GM12878 (cell line): ENCODE measurements at regions not wholly inside any gene's neighbourhood (a gene's known extent, or its start where the extent isn't known, plus 50 kb on each side); places are given as distances from the start of the nearest gene placed in this dataset.

Experiments used
- BMI1 ChIP-seq: fragments of 450-650 bp; IDR thresholded peaks from 2 replicates; pipeline ENCODE4 v1.6.1; 2016; ENCODE audit warnings: mild to moderate bottlenecking, moderate library complexity, borderline replicate concordance
- CHD2 ChIP-seq: IDR thresholded peaks from 2 replicates; pipeline ENCODE4 v1.6.1; 2011; ENCODE audit warnings: low read depth, low read length, improper control_type of control experiment, borderline replicate concordance
- E4F1 ChIP-seq: fragments of 450-650 bp; IDR thresholded peaks from 2 replicates; pipeline ENCODE4 v1.6.1; 2018; ENCODE audit warnings: borderline replicate concordance, mild to moderate bottlenecking; ENCODE audit not compliant: partially characterized antibody
- NFXL1 ChIP-seq: fragments of 450-650 bp; IDR thresholded peaks from 2 replicates; pipeline ENCODE4 v1.6.1; 2017; ENCODE audit warnings: antibody characterized with exemption, mild to moderate bottlenecking, borderline replicate concordance
- SMARCA5 ChIP-seq: fragments of 450-650 bp; IDR thresholded peaks from 2 replicates; pipeline ENCODE4 v1.6.1; 2017; ENCODE audit warnings: mild to moderate bottlenecking
- SPI1 ChIP-seq: IDR thresholded peaks from 2 replicates; pipeline ENCODE4 v1.6.1; 2011; ENCODE audit warnings: low read depth, mild to moderate bottlenecking, low read length, moderate library complexity, borderline replicate concordance; ENCODE audit not compliant: insufficient read depth
- SRF ChIP-seq, 2 experiments: IDR thresholded peaks; 2 replicates each; pipeline ENCODE4 v1.6.1; 2011; ENCODE audit warnings: low read depth in 2 of 2, low read length in 2 of 2, mild to moderate bottlenecking in 1 of 2, moderate library complexity in 1 of 2
- TARDBP ChIP-seq: IDR thresholded peaks from 2 replicates; pipeline ENCODE4 v1.6.1; 2016; ENCODE audit warnings: borderline replicate concordance
- ZNF217 ChIP-seq: fragments of 450-650 bp; IDR thresholded peaks from 2 replicates; pipeline ENCODE4 v1.6.1; 2017; ENCODE audit warnings: antibody characterized with exemption, mild to moderate bottlenecking
- TF ChIP-seq, protein P1 (sequence below): fragments of 450-650 bp; IDR thresholded peaks from 2 replicates; pipeline ENCODE4 v1.6.1; 2018; ENCODE audit warnings: mild to moderate bottlenecking, low read depth, moderate library complexity; ENCODE audit not compliant: partially characterized antibody
- TF ChIP-seq, protein P2 (sequence below): fragments of 450-650 bp; formaldehyde crosslinking; IDR thresholded peaks from 2 replicates; pipeline ENCODE4 v1.5.0; 2022; ENCODE audit warnings: mild to moderate bottlenecking, missing genetic modification characterization
- TF ChIP-seq, protein P3 (sequence below): fragments of 450-650 bp; formaldehyde crosslinking; IDR thresholded peaks from 2 replicates; pipeline ENCODE4 v1.4.0; 2022; ENCODE audit warnings: mild to moderate bottlenecking, moderate library complexity
- TF ChIP-seq, protein P4 (sequence below): fragments of 450-650 bp; IDR thresholded peaks from 2 replicates; pipeline ENCODE4 v1.6.1; 2017; ENCODE audit warnings: low read depth, mild to moderate bottlenecking, moderate library complexity

DNA sequence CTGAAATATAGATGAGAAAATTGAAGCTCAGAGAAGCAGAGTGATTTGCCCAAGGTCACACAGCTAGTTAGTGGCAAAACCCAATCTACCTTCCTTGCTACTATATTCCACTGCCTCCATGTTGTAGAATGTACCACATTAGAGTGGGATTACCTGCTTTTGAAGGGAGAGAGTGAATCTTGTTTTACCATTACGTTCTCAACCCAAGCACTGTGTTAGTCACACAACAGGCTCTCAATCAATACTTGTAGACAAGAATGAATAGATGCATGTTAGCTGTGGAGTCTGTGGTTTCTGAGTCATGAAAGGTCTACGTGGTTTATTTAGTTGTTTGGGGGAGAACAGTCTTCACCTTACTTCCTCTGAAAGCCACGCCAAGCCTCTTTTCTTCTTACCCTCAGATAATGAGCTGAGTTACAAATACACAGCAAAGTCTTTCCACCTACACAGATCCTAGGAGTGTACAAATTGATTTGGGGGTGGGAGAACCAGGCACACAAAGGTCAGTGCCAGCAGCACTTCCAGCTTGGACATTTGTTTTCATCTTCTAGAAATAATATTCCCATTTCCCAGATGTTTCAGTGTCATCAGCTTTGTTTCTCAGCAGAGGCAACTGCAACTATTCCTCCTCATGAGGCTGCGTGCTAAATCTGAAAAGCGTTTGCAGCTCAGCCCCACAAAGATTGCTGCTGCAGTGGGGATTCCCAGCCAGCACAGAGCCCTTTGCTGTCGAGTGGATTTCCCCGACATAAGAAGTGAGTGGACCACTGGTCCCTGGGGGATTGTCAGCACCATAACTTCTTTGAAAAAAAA lies 71.5 kb upstream of the ADO start (continued):
- TF ChIP-seq, protein P1, sequence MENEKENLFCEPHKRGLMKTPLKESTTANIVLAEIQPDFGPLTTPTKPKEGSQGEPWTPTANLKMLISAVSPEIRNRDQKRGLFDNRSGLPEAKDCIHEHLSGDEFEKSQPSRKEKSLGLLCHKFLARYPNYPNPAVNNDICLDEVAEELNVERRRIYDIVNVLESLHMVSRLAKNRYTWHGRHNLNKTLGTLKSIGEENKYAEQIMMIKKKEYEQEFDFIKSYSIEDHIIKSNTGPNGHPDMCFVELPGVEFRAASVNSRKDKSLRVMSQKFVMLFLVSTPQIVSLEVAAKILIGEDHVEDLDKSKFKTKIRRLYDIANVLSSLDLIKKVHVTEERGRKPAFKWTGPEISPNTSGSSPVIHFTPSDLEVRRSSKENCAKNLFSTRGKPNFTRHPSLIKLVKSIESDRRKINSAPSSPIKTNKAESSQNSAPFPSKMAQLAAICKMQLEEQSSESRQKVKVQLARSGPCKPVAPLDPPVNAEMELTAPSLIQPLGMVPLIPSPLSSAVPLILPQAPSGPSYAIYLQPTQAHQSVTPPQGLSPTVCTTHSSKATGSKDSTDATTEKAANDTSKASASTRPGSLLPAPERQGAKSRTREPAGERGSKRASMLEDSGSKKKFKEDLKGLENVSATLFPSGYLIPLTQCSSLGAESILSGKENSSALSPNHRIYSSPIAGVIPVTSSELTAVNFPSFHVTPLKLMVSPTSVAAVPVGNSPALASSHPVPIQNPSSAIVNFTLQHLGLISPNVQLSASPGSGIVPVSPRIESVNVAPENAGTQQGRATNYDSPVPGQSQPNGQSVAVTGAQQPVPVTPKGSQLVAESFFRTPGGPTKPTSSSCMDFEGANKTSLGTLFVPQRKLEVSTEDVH = peak; percentile 45
- TF ChIP-seq, protein P2, sequence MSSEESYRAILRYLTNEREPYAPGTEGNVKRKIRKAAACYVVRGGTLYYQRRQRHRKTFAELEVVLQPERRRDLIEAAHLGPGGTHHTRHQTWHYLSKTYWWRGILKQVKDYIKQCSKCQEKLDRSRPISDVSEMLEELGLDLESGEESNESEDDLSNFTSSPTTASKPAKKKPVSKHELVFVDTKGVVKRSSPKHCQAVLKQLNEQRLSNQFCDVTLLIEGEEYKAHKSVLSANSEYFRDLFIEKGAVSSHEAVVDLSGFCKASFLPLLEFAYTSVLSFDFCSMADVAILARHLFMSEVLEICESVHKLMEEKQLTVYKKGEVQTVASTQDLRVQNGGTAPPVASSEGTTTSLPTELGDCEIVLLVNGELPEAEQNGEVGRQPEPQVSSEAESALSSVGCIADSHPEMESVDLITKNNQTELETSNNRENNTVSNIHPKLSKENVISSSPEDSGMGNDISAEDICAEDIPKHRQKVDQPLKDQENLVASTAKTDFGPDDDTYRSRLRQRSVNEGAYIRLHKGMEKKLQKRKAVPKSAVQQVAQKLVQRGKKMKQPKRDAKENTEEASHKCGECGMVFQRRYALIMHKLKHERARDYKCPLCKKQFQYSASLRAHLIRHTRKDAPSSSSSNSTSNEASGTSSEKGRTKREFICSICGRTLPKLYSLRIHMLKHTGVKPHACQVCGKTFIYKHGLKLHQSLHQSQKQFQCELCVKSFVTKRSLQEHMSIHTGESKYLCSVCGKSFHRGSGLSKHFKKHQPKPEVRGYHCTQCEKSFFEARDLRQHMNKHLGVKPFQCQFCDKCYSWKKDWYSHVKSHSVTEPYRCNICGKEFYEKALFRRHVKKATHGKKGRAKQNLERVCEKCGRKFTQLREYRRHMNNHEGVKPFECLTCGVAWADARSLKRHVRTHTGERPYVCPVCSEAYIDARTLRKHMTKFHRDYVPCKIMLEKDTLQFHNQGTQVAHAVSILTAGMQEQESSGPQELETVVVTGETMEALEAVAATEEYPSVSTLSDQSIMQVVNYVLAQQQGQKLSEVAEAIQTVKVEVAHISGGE = no peak
- TF ChIP-seq, protein P3, sequence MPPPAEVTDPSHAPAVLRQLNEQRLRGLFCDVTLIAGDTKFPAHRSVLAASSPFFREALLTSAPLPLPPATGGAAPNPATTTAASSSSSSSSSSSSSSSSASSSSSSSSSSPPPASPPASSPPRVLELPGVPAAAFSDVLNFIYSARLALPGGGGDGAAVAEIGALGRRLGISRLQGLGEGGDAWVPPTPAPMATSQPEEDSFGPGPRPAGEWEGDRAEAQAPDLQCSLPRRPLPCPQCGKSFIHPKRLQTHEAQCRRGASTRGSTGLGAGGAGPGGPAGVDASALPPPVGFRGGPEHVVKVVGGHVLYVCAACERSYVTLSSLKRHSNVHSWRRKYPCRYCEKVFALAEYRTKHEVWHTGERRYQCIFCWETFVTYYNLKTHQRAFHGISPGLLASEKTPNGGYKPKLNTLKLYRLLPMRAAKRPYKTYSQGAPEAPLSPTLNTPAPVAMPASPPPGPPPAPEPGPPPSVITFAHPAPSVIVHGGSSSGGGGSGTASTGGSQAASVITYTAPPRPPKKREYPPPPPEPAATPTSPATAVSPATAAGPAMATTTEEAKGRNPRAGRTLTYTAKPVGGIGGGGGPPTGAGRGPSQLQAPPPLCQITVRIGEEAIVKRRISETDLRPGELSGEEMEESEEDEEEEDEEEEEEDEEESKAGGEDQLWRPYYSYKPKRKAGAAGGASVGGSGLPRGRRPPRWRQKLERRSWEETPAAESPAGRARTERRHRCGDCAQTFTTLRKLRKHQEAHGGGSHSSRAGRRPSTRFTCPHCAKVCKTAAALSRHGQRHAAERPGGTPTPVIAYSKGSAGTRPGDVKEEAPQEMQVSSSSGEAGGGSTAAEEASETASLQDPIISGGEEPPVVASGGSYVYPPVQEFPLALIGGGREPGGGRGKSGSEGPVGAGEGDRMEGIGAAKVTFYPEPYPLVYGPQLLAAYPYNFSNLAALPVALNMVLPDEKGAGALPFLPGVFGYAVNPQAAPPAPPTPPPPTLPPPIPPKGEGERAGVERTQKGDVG (CRISPR knock-in tag) = no peak; the same call in 1 of the 2 replicates
- TF ChIP-seq NFXL1 (no peak; the same call in 1 of the 2 replicates), ZNF217 (peak; percentile 97), E4F1 (no peak), CHD2 (peak; percentile 63; the same call in 1 of the 2 replicates), TARDBP (no peak), SPI1 (peak; percentile 55; the same call in 1 of the 2 replicates), BMI1 (peak; percentile 62; the same call in 1 of the 2 replicates), SRF (IDR thresholded peaks at IDR 0.05; ENCODE audit: low read depth in 2 of 2, low read length in 2 of 2) (no peak), SMARCA5 (peak; percentile 95)
- TF ChIP-seq, protein P4, sequence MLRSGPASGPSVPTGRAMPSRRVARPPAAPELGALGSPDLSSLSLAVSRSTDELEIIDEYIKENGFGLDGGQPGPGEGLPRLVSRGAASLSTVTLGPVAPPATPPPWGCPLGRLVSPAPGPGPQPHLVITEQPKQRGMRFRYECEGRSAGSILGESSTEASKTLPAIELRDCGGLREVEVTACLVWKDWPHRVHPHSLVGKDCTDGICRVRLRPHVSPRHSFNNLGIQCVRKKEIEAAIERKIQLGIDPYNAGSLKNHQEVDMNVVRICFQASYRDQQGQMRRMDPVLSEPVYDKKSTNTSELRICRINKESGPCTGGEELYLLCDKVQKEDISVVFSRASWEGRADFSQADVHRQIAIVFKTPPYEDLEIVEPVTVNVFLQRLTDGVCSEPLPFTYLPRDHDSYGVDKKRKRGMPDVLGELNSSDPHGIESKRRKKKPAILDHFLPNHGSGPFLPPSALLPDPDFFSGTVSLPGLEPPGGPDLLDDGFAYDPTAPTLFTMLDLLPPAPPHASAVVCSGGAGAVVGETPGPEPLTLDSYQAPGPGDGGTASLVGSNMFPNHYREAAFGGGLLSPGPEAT = peak; percentile 98
